ENCODE measurements at regions not wholly inside any gene's neighbourhood (a gene's known extent, or its start where the extent isn't known, plus 50 kb on each side); places are given as distances from the start of the nearest gene placed in this dataset.
"Not testable (repeated sequence)": the region's sequence is repeated elsewhere in the genome, so short reads cannot be mapped to it uniquely, and the experiment has no call there.

- Histone ChIP-seq H3K27me3 (ENCODE audit: control insufficient read depth, insufficient read depth) (no peaks in the 10 kb centered on the region), H3K9me3 (ENCODE audit: control insufficient read depth, low read length) (peaks cover 9% of the 10 kb centered on the region), H3K4me3 (ENCODE audit: low read length) (no peak overlapping the region), H3K4me1 (ENCODE audit: control insufficient read depth, insufficient read depth, low read length) (no peaks in the 10 kb centered on the region), H3K27ac (ENCODE audit: low read length) (no peak overlapping the region)
- WGBS: 57% methylated on average over 8 of the region's 8 CpGs
- intact Hi-C loops (cut with DNase I): no loop called here
- DNase-seq (no peak), ATAC-seq (no peak)
Observed at GRCh38 chr3:27610800-27611525, 111.2 kb downstream of the EOMES start.

- no peak for DNase-seq
- H3K9me3 ChIP-seq (ENCODE audit: control insufficient read depth, low read length): no peaks in the 10 kb centered on the region
- intact Hi-C loops (cut with DNase I): no loop called here
- H3K4me3 ChIP-seq (ENCODE audit: low read length): no peak overlapping the region
- no peaks in the 10 kb centered on the region for H3K27me3 ChIP-seq (ENCODE audit: control insufficient read depth, insufficient read depth)
- H3K4me1 ChIP-seq (ENCODE audit: control insufficient read depth, insufficient read depth, low read length): no peaks in the 10 kb centered on the region
- 84% methylated on average over 1 of the region's 1 CpG for WGBS
- ATAC-seq: peak; percentile 24 to 68
- H3K27ac ChIP-seq (ENCODE audit: low read length): no peak overlapping the region
Observed at GRCh38 chr3:27607370-27607769, 114.8 kb downstream of the EOMES start.

GRCh38 chr3:27606537-27606936, 115.6 kb downstream of the EOMES start:
- ATAC-seq: no peak
- Histone ChIP-seq H3K9me3 (ENCODE audit: control insufficient read depth, low read length) (no peaks in the 10 kb centered on the region), H3K4me1 (ENCODE audit: control insufficient read depth, insufficient read depth, low read length) (no peaks in the 10 kb centered on the region), H3K27me3 (ENCODE audit: control insufficient read depth, insufficient read depth) (no peaks in the 10 kb centered on the region), H3K27ac (ENCODE audit: low read length) (no peak overlapping the region), H3K4me3 (ENCODE audit: low read length) (no peak overlapping the region)
- no peak for DNase-seq
- WGBS: 84% methylated on average over 3 of the region's 3 CpGs
- intact Hi-C loops (cut with DNase I): no loop called here

- intact Hi-C loops (cut with DNase I); H3K4me1 ChIP-seq (ENCODE audit: control insufficient read depth, insufficient read depth, low read length); H3K9me3 ChIP-seq (ENCODE audit: control insufficient read depth, low read length); H3K27me3 ChIP-seq (ENCODE audit: control insufficient read depth, insufficient read depth); DNase-seq; H3K4me3 ChIP-seq (ENCODE audit: low read length); ATAC-seq; H3K27ac ChIP-seq (ENCODE audit: low read length): not testable (repeated sequence)
- WGBS: 98% methylated on average over 3 of the region's 3 CpGs
Observed at GRCh38 chr3:27601311-27601710, 117.1 kb upstream of the SLC4A7 start.

- intact Hi-C loops (cut with DNase I); H3K27ac ChIP-seq (ENCODE audit: low read length); ATAC-seq; H3K4me3 ChIP-seq (ENCODE audit: low read length); H3K4me1 ChIP-seq (ENCODE audit: control insufficient read depth, insufficient read depth, low read length); DNase-seq; H3K27me3 ChIP-seq (ENCODE audit: control insufficient read depth, insufficient read depth); H3K9me3 ChIP-seq (ENCODE audit: control insufficient read depth, low read length): not testable (repeated sequence)
- WGBS: 89% methylated on average over 7 of the region's 7 CpGs
Observed at GRCh38 chr3:27599741-27600140, 115.6 kb upstream of the SLC4A7 start.

GRCh38 chr3:27596921-27597320, 112.7 kb upstream of the SLC4A7 start:
- intact Hi-C loops (cut with DNase I): no loop called here
- Histone ChIP-seq H3K27ac (ENCODE audit: low read length) (no peak overlapping the region), H3K4me3 (ENCODE audit: low read length) (no peak overlapping the region), H3K27me3 (ENCODE audit: control insufficient read depth, insufficient read depth) (no peaks in the 10 kb centered on the region), H3K9me3 (ENCODE audit: control insufficient read depth, low read length) (no peaks in the 10 kb centered on the region), H3K4me1 (ENCODE audit: control insufficient read depth, insufficient read depth, low read length) (peaks cover 1% of the 10 kb centered on the region)
- ATAC-seq: no peak
- 70% methylated on average over 1 of the region's 1 CpG for WGBS
- DNase-seq: no peak

GRCh38 chr3:27596334-27596841, 112.2 kb upstream of the SLC4A7 start:
- DNase-seq (no peak), ATAC-seq (no peak)
- no peaks in the 10 kb centered on the region for H3K9me3 ChIP-seq (ENCODE audit: control insufficient read depth, low read length)
- 15% methylated on average over 3 of the region's 3 CpGs for WGBS
- H3K4me1 ChIP-seq (ENCODE audit: control insufficient read depth, insufficient read depth, low read length): peaks cover 1% of the 10 kb centered on the region
- no peak overlapping the region for H3K27ac ChIP-seq (ENCODE audit: low read length)
- no peaks in the 10 kb centered on the region for H3K27me3 ChIP-seq (ENCODE audit: control insufficient read depth, insufficient read depth)
- no peak overlapping the region for H3K4me3 ChIP-seq (ENCODE audit: low read length)
- intact Hi-C loops (cut with DNase I): no loop called here

GRCh38 chr3:27594096-27594690, 110.0 kb upstream of the SLC4A7 start:
- WGBS: 64% methylated on average over 1 of the region's 1 CpG
- H3K27ac ChIP-seq (ENCODE audit: low read length): no peak overlapping the region
- H3K27me3 ChIP-seq (ENCODE audit: control insufficient read depth, insufficient read depth): no peaks in the 10 kb centered on the region
- intact Hi-C loops (cut with DNase I): no loop called here
- H3K4me1 ChIP-seq (ENCODE audit: control insufficient read depth, insufficient read depth, low read length): peaks cover 1% of the 10 kb centered on the region
- DNase-seq (no peak), ATAC-seq (no peak)
- no peaks in the 10 kb centered on the region for H3K9me3 ChIP-seq (ENCODE audit: control insufficient read depth, low read length)
- no peak overlapping the region for H3K4me3 ChIP-seq (ENCODE audit: low read length)

- Histone ChIP-seq H3K4me1 (ENCODE audit: control insufficient read depth, insufficient read depth, low read length) (peaks cover 1% of the 10 kb centered on the region), H3K27me3 (ENCODE audit: control insufficient read depth, insufficient read depth) (no peaks in the 10 kb centered on the region), H3K4me3 (ENCODE audit: low read length) (no peak overlapping the region), H3K9me3 (ENCODE audit: control insufficient read depth, low read length) (no peaks in the 10 kb centered on the region), H3K27ac (ENCODE audit: low read length) (no peak overlapping the region)
- DNase-seq: no peak
- no peak for ATAC-seq
- intact Hi-C loops (cut with DNase I): no loop called here
- WGBS: 89% methylated on average over 2 of the region's 2 CpGs
Observed at GRCh38 chr3:27593173-27593572, 109.0 kb upstream of the SLC4A7 start.

- ATAC-seq (peak; percentile 59 to 77), DNase-seq (no peak)
- WGBS: 32% methylated on average over 7 of the region's 7 CpGs
- H3K9me3 ChIP-seq (ENCODE audit: control insufficient read depth, low read length): no peaks in the 10 kb centered on the region
- H3K4me1 ChIP-seq (ENCODE audit: control insufficient read depth, insufficient read depth, low read length): peaks cover 1% of the 10 kb centered on the region
- peak overlapping the region; percentile 36 for H3K27ac ChIP-seq (ENCODE audit: low read length)
- intact Hi-C loops (cut with DNase I): no loop called here
- H3K4me3 ChIP-seq (ENCODE audit: low read length): no peak overlapping the region
- H3K27me3 ChIP-seq (ENCODE audit: control insufficient read depth, insufficient read depth): no peaks in the 10 kb centered on the region
Observed at GRCh38 chr3:27591312-27592210, 107.4 kb upstream of the SLC4A7 start.
